ENCODE measurements at regions not wholly inside any gene's neighbourhood (a gene's known extent, or its start where the extent isn't known, plus 50 kb on each side); places are given as distances from the start of the nearest gene placed in this dataset.
"Not testable (repeated sequence)": the region's sequence is repeated elsewhere in the genome, so short reads cannot be mapped to it uniquely, and the experiment has no call there.

- FAIRE-seq: no peak
- no peak for DNase-seq (ENCODE audit: insufficient read length, low spot score)
Measured at GRCh38 chr5:7073666-7074065, 322.3 kb upstream of the ADCY2 start.

GRCh38 chr5:7074176-7074575 lies 321.8 kb upstream of the ADCY2 start:
- DNase-seq (ENCODE audit: insufficient read length, low spot score) (no peak), FAIRE-seq (no peak)

- no peak for DNase-seq (ENCODE audit: insufficient read length, low spot score)
- FAIRE-seq: no peak
Measured at GRCh38 chr5:7075470-7075869, 320.5 kb upstream of the ADCY2 start.

DNA sequence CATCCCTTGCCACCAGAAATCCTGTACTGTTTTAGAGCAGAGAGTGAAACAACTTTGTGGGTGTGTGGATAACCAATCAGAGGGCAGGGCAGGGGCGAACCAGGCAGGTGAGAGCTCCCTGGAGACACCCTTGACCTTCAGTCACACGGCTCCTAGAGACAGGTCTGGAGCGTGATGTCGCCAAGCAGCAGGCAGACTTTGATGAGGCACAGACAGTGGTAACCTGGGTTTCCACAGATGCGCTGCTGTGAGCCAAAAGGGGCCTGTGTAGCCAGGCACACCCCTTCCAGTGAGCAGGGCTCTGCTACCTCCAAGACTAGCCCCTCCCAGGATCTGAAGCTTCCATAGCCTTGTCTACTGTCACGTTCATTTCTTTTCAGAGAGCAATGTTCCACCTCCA lies 317.8 kb upstream of the ADCY2 start:
- DNase-seq (ENCODE audit: insufficient read length, low spot score) (no peak), FAIRE-seq (no peak)

DNA sequence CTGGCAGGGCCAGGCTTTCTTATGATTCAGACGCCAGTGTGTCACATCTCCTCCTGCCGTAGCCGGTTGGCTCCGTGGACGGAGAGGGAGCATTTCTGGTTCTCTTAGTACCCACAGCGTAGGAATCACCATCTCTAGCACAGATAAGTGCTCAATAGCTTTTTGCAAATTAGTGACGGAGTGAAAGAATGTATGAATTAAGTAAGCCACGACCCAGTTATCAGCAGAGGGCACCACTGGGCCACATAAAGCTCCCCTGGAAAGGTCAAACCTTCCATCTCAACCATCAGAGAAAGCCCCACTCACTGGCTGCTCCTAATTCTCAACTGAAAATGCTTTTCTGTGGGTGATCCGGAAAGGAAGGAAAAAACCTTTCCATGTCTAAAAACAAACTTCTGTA lies 317.0 kb upstream of the ADCY2 start:
- DNase-seq (ENCODE audit: insufficient read length, low spot score) (no peak), FAIRE-seq (no peak)

- no peak for DNase-seq (ENCODE audit: insufficient read length, low spot score)
- FAIRE-seq: no peak
Measured at GRCh38 chr5:7080501-7080900, 315.4 kb upstream of the ADCY2 start.

- FAIRE-seq (no peak), DNase-seq (ENCODE audit: insufficient read length, low spot score) (no peak)
Measured at GRCh38 chr5:7087719-7088297, 308.1 kb upstream of the ADCY2 start.

- FAIRE-seq: no peak
- DNase-seq (ENCODE audit: insufficient read length, low spot score): no peak
Measured at GRCh38 chr5:7088849-7089248, 307.1 kb upstream of the ADCY2 start.

DNA sequence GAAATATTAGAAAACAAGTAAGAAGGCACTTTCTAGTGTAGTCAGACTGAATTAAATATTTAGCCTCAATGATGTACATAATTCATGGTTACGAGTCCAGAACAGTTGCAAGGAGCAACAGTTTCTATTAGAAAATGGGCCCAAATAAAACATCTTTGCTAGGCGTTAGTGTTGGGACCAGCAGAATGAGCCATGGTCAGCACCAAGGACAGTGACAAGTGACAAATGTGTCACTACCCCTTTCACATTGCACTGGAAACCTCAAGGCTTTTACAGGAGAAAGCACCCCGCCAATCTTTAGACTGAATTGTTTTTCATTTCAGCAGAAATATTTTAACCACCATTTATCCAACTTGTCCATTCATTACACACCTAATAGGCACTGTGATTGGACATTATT lies 301.3 kb upstream of the ADCY2 start:
- FAIRE-seq (no peak), DNase-seq (ENCODE audit: insufficient read length, low spot score) (no peak)

DNA sequence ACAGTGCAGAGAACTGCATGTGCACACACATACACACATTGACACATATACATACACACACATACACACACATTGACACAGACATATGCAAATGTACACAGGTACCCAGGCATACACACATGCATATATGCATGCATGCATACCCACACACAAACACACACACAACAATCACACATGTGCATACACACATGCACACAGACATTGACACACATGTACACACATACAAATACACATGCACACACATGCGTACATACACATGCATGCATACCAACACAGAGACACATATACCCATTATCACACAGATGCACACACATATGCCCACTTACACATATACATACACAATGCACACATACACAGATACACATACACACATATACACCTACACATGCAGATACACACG lies 299.6 kb upstream of the ADCY2 start:
- FAIRE-seq (peak; percentile 95), DNase-seq (ENCODE audit: insufficient read length, low spot score) (no peak)

DNA sequence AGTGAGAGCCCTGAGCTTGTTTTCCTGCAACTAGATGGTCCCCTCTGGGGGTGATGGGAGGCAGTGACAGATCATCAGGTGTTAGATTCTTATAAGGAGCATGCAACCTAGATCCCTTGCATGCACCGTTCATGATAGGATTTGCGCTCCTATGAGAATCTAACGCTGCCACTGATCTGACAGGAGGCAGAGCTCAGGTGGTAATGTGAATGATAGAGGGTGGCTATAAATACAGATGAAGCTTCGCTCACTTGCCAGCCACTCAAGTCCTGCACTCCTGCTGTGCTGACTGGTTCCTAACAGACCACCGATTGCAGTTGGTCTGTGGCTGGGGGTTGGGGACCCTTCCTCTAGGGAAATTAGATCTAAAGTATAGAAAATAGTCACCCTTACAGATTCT lies 290.6 kb upstream of the ADCY2 start:
- DNase-seq (ENCODE audit: insufficient read length, low spot score) (no peak), FAIRE-seq (no peak)

DNA sequence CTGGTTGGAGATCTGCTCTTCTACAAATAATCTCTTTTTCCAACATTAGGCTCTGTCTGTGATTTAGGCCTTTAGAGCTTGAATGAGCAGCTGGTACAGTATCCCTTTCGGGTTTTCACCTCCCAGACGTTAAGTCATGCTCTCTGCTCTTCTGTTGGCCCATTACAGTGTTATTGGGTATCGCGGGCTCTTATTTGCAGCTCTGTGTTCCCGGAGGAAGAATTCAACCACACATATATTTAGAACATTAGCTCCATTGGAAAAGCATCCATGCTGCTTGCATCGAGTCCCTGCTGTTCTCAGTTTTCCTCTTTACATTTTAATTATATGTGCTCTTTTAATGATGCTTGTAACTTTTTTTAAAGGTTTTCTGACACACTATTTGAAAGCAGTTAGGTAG lies 278.0 kb upstream of the ADCY2 start:
- DNase-seq (ENCODE audit: insufficient read length, low spot score) (no peak), FAIRE-seq (no peak)

DNA sequence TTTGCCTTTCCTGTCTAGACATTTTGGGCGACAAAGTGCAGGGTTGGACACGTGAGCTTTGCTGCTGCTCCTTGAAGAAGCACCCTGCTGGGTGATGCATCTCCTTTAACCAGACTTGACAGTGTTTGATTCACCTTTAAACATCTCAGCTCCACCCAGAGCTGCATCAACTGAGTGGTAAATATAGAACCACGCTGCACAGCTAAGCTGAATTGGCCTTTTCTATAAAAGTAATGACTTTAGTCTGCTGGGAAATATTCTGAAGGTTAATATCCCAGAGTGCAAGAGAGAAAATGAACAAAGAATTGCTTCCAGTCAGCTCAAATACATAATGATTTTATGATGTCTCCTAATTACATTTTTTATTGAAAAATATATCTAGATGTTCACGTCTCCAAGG lies 264.3 kb upstream of the ADCY2 start:
- FAIRE-seq (no peak), DNase-seq (ENCODE audit: insufficient read length, low spot score) (no peak)

DNA sequence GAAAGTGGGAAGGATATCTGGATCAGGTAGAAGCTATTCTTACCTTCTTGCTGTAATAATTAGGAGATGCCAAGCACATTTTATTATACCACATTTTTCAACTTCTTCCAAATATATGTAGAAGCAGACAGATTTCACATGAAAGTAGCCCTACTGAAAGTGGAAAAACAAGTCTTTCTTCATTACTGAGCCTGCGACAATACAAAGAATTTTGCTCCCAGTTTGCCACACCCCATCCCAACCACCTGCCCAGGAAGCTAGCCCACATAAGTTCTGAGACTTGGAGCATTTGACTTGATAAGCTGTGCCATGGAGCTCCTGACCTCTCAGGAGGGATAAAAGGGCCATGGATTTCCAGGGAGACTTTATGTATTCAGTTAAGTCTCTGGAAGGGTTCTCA lies 249.1 kb upstream of the ADCY2 start:
- DNase-seq (ENCODE audit: insufficient read length, low spot score) (no peak), FAIRE-seq (no peak)

DNA sequence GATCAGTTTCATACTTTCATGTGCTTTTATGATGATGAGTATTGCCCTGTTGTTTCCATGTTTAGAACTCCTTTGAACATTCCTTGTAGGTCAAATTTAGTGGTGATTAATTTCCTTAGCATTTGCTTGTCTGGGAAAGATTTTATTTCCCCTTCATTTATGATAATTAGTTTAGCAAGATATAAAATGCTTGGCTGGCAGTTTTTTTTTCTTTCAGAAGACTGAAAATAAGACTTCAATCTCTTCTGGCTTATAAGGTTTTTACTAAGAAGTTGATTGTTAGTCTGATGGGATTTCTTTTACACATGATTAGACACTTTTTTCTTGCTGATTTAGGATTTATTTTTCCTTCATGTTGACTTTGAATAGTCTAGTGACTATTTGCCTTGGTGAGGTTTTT lies 238.9 kb upstream of the ADCY2 start:
- DNase-seq (ENCODE audit: insufficient read length, low spot score) (no peak), FAIRE-seq (no peak)

DNA sequence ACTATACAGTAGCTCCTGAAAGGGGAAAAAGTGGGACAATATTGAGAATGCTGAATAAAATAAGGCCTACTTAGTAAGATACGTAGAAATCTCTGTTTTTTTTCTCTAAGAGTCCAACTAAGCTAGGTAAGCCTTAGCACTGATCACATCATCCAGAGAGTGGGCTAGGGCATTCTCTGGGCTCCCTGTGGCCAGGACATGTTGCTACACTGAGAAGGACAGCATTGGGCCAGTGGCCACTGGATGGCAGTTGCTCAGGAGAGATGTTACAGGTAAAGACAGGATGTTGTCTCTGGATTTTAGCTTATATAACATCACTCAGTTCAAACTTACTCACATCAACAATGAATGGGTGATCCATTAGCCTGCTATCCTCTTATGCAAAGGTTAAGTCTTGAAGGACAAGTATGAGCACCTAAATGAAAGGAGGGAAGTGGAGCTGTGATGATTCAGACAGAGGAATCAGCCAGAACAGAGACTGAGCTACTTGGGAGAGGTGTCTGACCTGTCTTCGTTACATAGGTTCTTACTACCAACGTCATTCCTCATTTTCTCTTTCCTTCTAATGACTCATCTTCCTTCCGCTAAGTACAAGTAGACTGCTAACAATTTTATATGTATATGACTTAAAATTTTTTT lies 226.6 kb upstream of the ADCY2 start:
- DNase-seq (ENCODE audit: insufficient read length, low spot score) (no peak), FAIRE-seq (no peak)

- DNase-seq (ENCODE audit: insufficient read length, low spot score); FAIRE-seq: not testable (repeated sequence)
Measured at GRCh38 chr5:7170785-7171184, 225.2 kb upstream of the ADCY2 start.

- DNase-seq (ENCODE audit: insufficient read length, low spot score) (no peak), FAIRE-seq (no peak)
Measured at GRCh38 chr5:7179364-7179763, 216.6 kb upstream of the ADCY2 start.

- FAIRE-seq (no peak), DNase-seq (ENCODE audit: insufficient read length, low spot score) (no peak)
Measured at GRCh38 chr5:7181841-7182240, 214.1 kb upstream of the ADCY2 start.

GRCh38 chr5:7185742-7186141 lies 210.2 kb upstream of the ADCY2 start:
- FAIRE-seq: no peak

GRCh38 chr5:7186818-7187217 lies 209.1 kb upstream of the ADCY2 start:
- no peak for FAIRE-seq

More at GRCh38 chr5:7185742-7186141, 210.2 kb upstream of the ADCY2 start:
- no peak for DNase-seq (ENCODE audit: insufficient read length, low spot score)

GRCh38 chr5:7190712-7191250 lies 205.2 kb upstream of the ADCY2 start:
- FAIRE-seq: no peak

More at GRCh38 chr5:7186818-7187217, 209.1 kb upstream of the ADCY2 start:
- no peak for DNase-seq (ENCODE audit: insufficient read length, low spot score)

GRCh38 chr5:7192016-7192415 lies 203.9 kb upstream of the ADCY2 start:
- FAIRE-seq (no peak), DNase-seq (ENCODE audit: insufficient read length, low spot score) (no peak)

More at GRCh38 chr5:7190712-7191250, 205.2 kb upstream of the ADCY2 start:
- DNase-seq (ENCODE audit: insufficient read length, low spot score): no peak

All from HTR-8/SVneo (cell line).